Central memory CD8-positive, alpha-beta T cell (primary cell): ENCODE measurements at regions not wholly inside any gene's neighbourhood (a gene's known extent, or its start where the extent isn't known, plus 50 kb on each side); places are given as distances from the start of the nearest gene placed in this dataset.

Source experiments
- ATAC-seq: fragments of 150-1000 bp; cut with Tn5 transposase; replicated peaks from 2 replicates; pipeline ENCODE4 v1.10.0; 2022; ENCODE audit warnings: mild to moderate bottlenecking, moderate FRiP score, moderate number of reproducible peaks; ENCODE audit not compliant: poor library complexity, severe bottlenecking; ENCODE audit errors: extremely low read depth
- DNase-seq, 2 donors: peaks; one replicate each; pipeline ENCODE4 v3.0.0; 2021; ENCODE audit warnings: low spot score in 2 of 2
- H3K27ac Mint-ChIP-seq: one replicate; pipeline ENCODE4 v1.8.0; 2022; ENCODE audit warnings: low read depth, mild to moderate bottlenecking, moderate library complexity, mixed read lengths
- H3K27me3 Mint-ChIP-seq: one replicate; pipeline ENCODE4 v1.8.0; 2022; ENCODE audit warnings: mixed read lengths
- H3K36me3 Mint-ChIP-seq: one replicate; pipeline ENCODE4 v1.8.0; 2022; ENCODE audit warnings: mild to moderate bottlenecking, moderate library complexity, mixed read lengths; ENCODE audit not compliant: insufficient read depth
- H3K4me1 Mint-ChIP-seq: one replicate; pipeline ENCODE4 v1.8.0; 2022; ENCODE audit warnings: mixed read lengths
- H3K4me3 Mint-ChIP-seq: one replicate; pipeline ENCODE4 v1.8.0; 2022; ENCODE audit warnings: mild to moderate bottlenecking, moderate library complexity, mixed read lengths
- H3K9me3 Mint-ChIP-seq: one replicate; pipeline ENCODE4 v1.8.0; 2022; ENCODE audit warnings: mixed read lengths

DNA sequence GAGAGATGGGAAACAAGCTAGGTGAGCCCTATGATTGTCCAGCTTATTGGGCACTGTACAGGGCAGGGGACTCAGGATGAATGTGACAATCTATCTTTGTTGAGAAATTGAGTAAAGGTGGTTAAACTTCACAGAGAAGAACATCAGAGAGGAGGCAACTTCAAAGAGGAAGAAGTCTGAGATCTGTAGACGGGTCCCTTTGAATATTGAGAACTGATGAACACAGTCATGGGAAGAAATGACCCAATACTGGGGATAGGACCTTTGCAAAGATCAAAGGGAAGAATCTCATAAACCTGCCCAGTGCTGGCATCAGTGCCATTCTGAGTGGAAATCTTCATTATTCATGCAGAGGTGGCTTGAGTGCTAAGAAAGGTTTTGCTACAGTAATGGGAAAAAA is 569.7 kb upstream of the KCNMB2 start:
- no peak for ATAC-seq
- Mint-ChIP-seq H3K4me3 (no peak overlapping the region), H3K36me3 (no peaks in the 10 kb centered on the region), H3K4me1 (no peaks in the 10 kb centered on the region), H3K27ac (no peak overlapping the region), H3K27me3 (peaks cover 10% of the 10 kb centered on the region), H3K9me3 (no peaks in the 10 kb centered on the region)
- no peak for DNase-seq

DNA sequence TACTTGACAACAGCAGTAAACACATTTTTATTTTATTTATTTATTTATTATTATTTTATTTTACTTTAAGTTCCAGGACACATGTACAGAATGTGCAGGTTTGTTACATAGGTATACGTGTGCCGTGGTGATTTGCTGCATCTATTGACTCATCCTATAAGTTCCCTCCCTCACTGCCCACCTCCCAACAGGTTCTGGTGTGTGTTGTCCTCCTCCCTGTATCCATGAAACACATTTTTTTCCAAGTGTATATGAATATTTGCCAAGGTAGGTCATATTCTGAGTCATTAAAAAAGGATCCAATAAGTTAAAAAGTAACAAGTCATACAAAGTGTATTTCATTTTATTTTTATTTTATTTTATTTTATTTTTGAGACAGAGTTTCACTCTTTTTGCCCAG is 567.3 kb upstream of the KCNMB2 start:
- no peaks in the 10 kb centered on the region for H3K9me3 Mint-ChIP-seq
- ATAC-seq (no peak), DNase-seq (no peak)
- no peaks in the 10 kb centered on the region for H3K36me3 Mint-ChIP-seq
- no peaks in the 10 kb centered on the region for H3K4me1 Mint-ChIP-seq
- H3K27ac Mint-ChIP-seq: no peak overlapping the region
- H3K4me3 Mint-ChIP-seq: no peak overlapping the region
- H3K27me3 Mint-ChIP-seq: peaks cover 10% of the 10 kb centered on the region

DNA sequence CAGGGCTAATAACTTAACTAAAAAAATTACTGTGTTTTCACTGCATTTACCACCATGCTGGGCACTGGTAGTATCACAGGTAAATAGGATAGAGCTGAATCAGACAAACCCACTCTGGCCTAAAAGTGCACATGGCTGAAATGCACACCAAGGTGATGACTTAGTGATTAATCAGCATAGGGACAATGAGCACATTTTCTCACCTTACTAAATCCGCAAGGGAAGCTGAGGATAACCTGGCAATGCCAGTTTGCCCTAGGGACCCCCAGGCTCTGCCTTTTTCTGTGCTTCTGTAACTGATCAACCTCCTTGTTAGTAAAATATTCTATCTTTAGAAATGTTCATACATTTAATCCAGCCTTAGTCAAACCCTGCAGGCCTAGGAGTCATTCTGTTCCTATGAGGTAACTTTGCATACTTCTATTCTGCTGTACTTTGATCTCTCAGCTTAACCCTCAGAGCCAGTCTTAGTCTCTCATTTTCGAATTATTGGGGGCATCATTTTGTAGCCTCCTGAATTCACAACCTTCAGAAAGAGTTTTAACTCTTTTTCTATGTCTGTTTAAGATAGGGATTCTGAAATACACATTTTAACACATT is 562.9 kb upstream of the KCNMB2 start:
- no peak for DNase-seq
- Mint-ChIP-seq H3K4me3 (no peak overlapping the region), H3K27me3 (no peaks in the 10 kb centered on the region), H3K4me1 (no peaks in the 10 kb centered on the region), H3K27ac (no peak overlapping the region), H3K9me3 (no peaks in the 10 kb centered on the region), H3K36me3 (no peaks in the 10 kb centered on the region)
- ATAC-seq: no peak

DNA sequence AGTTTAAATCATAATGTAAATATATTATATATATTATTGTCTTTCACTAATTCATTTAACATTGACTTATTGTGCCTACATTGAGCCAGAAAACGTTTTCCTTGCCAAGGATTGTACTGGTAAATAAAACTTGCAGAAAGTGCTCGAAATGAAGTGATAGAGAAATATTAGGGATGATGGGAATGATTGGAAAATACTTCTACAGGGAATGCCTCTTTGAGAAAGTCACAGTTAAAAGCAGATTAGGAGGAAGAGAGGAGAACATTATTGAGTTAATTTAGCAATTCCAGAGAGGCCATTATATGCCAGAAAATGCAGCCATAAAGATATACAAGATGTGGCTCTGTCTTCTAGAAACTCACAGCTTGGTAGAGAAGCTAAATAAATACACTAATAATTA is 560.0 kb upstream of the KCNMB2 start:
- Mint-ChIP-seq H3K27me3 (no peaks in the 10 kb centered on the region), H3K9me3 (no peaks in the 10 kb centered on the region), H3K4me3 (no peak overlapping the region), H3K27ac (no peak overlapping the region), H3K4me1 (no peaks in the 10 kb centered on the region), H3K36me3 (no peaks in the 10 kb centered on the region)
- DNase-seq: no peak
- ATAC-seq: no peak

DNA sequence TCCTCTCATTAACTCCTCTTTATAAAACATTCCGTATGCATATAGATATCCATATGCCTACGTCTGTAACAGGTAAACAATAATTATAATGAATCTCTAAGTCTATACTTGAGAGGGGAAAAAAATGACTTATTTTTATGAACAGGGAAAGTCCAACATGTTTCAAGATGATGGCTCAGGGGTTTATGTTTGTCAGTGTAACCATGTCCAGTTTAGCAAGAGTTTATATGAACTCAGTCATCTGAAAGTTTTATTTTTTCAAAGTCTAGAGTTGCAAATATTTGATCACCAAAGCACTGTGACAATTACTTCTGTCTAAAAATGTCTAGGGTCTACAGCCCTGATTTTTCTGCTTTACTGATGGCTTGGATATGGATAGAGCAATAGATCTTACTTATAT is 559.4 kb upstream of the KCNMB2 start:
- no peak for DNase-seq
- no peaks in the 10 kb centered on the region for H3K27me3 Mint-ChIP-seq
- no peaks in the 10 kb centered on the region for H3K9me3 Mint-ChIP-seq
- H3K4me3 Mint-ChIP-seq: no peak overlapping the region
- no peaks in the 10 kb centered on the region for H3K36me3 Mint-ChIP-seq
- no peaks in the 10 kb centered on the region for H3K4me1 Mint-ChIP-seq
- H3K27ac Mint-ChIP-seq: no peak overlapping the region
- ATAC-seq: no peak

DNA sequence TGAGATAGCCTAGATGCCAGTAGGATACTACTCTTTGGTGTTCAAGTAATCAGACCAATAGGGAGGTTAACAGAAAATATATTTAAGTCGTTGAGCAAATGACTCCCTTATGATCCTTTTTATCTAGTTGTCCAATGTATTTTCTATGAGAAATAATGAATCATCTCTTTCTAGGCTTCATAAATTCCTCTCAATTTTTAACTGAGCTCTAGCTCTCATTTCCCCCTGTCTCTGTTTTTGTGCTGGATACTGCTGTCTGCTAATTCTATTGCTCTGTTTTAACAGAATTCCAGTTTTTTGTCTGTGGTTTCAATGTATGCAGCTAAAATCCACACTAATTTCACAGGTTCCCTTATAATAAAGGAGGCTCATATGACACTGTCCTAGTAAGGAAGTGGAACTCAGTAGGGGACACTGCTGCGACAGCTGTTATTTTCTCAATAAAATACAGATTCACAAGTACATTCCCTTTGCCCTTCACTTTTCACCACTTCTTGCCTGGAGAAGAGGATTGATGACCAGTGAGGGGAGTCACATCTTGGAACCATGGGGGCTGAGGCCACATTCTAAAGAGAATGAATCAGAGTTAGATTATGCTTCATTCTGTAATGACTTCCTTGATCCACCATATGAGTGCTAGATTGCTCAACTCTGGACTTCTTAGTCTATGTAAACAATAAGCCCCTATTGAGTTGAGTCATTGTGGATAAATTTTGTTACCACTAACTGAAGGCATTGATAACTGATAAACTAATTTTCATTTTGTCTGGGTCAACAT is 558.7 kb upstream of the KCNMB2 start:
- no peaks in the 10 kb centered on the region for H3K36me3 Mint-ChIP-seq
- no peak for ATAC-seq

DNA sequence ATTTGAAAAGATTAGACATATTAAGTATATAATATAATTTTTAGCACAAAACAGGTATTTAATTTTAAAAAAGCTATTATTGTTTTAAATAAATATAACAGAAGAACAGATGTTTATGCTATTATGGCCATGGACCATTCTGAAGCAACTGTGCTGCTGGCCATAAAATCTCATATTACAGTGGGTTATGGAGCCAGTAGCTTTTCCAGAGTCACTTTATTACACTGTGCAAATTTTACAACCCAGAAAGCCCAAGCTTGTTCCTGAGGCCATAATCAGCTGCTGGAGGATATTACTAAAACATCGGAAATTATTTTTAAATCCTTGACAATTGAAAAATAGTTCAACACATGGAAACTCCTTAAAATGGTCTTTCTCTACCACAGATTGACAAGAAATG is 557.3 kb upstream of the KCNMB2 start:
- ATAC-seq: no peak
- Mint-ChIP-seq H3K4me1 (no peaks in the 10 kb centered on the region), H3K27ac (no peak overlapping the region), H3K36me3 (no peaks in the 10 kb centered on the region), H3K4me3 (no peak overlapping the region), H3K27me3 (no peaks in the 10 kb centered on the region), H3K9me3 (no peaks in the 10 kb centered on the region)
- DNase-seq: no peak

More for the DNA sequence above, 558.7 kb upstream of the KCNMB2 start:
- H3K27ac Mint-ChIP-seq: no peak overlapping the region
- no peak overlapping the region for H3K4me3 Mint-ChIP-seq
- no peak for DNase-seq
- no peaks in the 10 kb centered on the region for H3K4me1 Mint-ChIP-seq
- no peaks in the 10 kb centered on the region for H3K9me3 Mint-ChIP-seq
- H3K27me3 Mint-ChIP-seq: no peaks in the 10 kb centered on the region

DNA sequence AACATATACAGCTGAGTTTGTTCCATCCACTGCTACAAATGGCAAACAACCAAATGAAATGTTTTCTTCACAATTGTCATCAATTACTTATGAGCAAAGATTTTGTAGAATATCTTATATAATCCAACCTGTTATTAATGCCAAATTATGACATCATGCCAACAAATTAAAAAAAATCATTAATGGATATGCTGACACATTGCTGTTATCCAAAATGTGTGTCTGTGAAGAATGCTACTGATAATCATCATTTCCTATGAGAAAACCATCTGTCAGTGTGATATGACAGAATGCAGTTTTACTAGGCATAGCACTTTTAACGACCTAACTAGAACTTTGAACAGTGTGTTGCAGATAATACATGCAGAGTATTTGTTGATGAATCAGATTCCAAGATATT is 556.5 kb upstream of the KCNMB2 start:
- Mint-ChIP-seq H3K36me3 (no peaks in the 10 kb centered on the region), H3K27me3 (no peaks in the 10 kb centered on the region), H3K27ac (no peak overlapping the region), H3K4me3 (no peak overlapping the region), H3K9me3 (no peaks in the 10 kb centered on the region), H3K4me1 (no peaks in the 10 kb centered on the region)
- no peak for DNase-seq
- no peak for ATAC-seq

DNA sequence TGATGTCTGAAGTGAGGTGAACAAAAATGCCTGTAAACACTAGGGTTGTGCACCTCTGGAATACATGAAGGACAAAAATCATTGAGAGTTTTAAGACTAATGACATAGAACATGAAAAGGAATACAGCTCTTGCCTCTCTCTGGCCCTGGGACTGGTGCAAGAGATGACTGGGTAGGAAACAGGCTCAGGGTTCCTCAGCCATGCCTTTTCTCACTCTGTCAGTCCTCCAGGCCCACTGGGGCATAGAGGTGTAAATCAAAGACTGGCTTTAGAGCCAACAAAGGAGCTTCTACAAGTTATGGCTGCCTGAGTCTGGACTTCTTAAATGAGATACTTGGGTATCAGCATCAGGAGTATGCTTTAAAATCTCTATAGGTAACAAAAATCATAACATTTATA is 554.7 kb upstream of the KCNMB2 start:
- Mint-ChIP-seq H3K36me3 (no peaks in the 10 kb centered on the region), H3K27me3 (no peaks in the 10 kb centered on the region), H3K9me3 (no peaks in the 10 kb centered on the region), H3K4me1 (no peaks in the 10 kb centered on the region), H3K27ac (no peak overlapping the region), H3K4me3 (no peak overlapping the region)
- ATAC-seq: no peak
- DNase-seq: no peak

DNA sequence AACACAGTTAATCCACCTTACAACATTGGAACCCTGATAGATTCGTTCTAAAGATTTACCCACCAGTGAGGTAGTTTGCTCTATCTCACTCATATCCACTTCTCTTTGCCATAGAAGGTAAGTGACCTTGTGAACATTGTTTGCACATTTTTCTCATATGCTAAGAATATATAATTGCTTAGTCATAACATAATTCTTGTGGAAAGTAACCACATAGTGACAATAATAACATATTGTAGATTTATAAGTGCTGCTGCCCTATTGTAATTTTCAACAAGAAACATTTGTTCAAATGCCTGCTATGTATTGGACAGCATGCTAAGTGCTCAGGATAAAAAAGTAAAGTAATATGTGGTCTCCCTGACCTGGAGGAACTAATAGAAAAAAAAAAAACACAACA is 554.2 kb upstream of the KCNMB2 start:
- no peaks in the 10 kb centered on the region for H3K36me3 Mint-ChIP-seq
- no peak for ATAC-seq
- H3K27me3 Mint-ChIP-seq: no peaks in the 10 kb centered on the region
- no peak for DNase-seq
- no peak overlapping the region for H3K27ac Mint-ChIP-seq
- no peaks in the 10 kb centered on the region for H3K4me1 Mint-ChIP-seq
- no peak overlapping the region for H3K4me3 Mint-ChIP-seq
- no peaks in the 10 kb centered on the region for H3K9me3 Mint-ChIP-seq

DNA sequence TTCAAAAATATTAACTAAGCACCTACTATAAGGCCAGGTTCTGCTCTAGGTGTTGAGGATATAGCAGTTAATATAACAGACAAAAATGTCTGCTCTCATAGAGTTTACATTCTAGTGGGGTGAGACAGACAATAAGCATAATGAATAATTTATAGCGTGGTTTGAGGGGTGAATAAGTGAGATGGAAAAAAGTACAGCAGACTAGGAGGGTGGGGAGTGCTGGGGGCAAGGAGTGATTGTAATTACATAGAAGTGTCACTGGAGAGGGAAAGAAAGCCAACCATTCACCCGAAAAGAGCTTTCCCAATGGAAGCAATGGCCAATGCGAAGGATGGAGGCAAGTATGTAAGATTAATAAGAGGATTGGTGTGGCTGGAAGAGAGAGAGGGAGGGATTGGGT is 552.9 kb upstream of the KCNMB2 start:
- Mint-ChIP-seq H3K27me3 (no peaks in the 10 kb centered on the region), H3K4me3 (no peak overlapping the region), H3K4me1 (no peaks in the 10 kb centered on the region), H3K27ac (no peak overlapping the region), H3K36me3 (no peaks in the 10 kb centered on the region), H3K9me3 (no peaks in the 10 kb centered on the region)
- no peak for DNase-seq
- no peak for ATAC-seq

DNA sequence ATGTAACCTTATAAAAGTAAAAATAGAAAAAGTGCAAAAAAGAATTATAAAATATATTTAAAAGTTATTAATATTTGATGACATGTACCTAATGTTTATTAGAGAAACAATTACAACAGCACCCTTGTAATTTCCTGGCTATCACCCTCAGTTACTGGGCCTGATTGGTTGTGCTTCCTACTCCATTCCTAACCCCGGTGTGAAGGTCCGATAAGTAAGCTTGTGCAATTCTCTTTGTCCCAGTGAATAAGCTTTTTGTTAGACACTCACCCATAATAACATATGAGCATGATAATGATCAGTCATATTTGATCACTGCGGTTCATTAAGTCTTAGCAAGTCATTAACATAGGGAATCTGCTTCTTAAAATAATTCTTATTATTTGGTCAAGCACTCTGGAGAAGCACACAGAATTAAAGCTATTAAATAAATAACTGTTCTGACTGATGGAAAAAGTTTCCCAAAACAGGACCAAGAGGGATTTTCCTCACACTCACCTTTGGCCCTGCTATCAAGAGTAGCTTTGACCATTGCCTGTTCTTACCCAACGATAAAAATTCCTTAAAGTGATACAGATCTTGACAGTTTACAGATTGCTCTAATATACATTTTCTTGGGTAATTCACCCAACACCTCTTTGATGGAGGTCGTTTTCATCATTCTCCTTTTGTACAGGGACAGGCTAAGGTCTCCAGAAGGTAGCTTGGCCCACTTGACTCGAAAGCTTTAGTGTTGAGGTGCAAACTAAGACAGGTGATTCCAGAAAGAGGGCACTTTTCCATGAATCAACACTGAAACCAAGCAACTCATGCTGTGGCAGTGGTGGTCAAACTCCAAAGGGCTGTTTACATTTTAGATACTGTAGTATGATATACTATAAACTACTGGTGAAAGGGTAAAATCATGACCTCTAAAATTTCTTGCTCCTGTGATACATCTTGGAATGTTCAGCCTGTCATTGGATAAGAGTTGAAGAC is 543.0 kb upstream of the KCNMB2 start:
- no peaks in the 10 kb centered on the region for H3K36me3 Mint-ChIP-seq
- H3K27ac Mint-ChIP-seq: no peak overlapping the region
- H3K4me3 Mint-ChIP-seq: no peak overlapping the region
- DNase-seq (no peak), ATAC-seq (no peak)
- no peaks in the 10 kb centered on the region for H3K9me3 Mint-ChIP-seq
- no peaks in the 10 kb centered on the region for H3K4me1 Mint-ChIP-seq
- no peaks in the 10 kb centered on the region for H3K27me3 Mint-ChIP-seq

DNA sequence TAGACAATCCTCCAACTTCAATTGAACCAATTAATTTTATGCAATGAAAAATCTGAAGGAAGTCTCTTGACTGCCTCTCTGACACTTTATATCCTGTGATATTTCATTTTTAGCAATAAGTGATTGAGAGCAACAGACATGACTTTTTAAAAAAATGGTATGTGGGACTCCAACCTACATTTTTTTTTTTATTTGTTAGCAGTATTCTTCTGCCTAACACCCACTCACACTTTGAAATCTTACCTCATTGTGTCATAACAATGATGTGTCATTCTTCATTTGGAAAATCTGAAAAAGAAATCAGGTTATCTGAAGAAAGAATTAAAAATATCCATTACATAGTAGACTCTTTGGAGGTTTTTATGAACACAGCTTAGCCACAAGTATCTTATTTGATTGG is 541.3 kb upstream of the KCNMB2 start:
- DNase-seq (no peak), ATAC-seq (no peak)
- Mint-ChIP-seq H3K9me3 (peaks cover 7% of the 10 kb centered on the region), H3K27ac (no peak overlapping the region), H3K4me1 (no peaks in the 10 kb centered on the region), H3K4me3 (no peak overlapping the region), H3K36me3 (no peaks in the 10 kb centered on the region), H3K27me3 (no peaks in the 10 kb centered on the region)
